ENCODE measurements at regions not wholly inside any gene's neighbourhood (a gene's known extent, or its start where the extent isn't known, plus 50 kb on each side); places are given as distances from the start of the nearest gene placed in this dataset.
"Not testable (repeated sequence)": the region's sequence is repeated elsewhere in the genome, so short reads cannot be mapped to it uniquely, and the experiment has no call there.

- TF ChIP-seq MAX (IDR thresholded peaks at IDR 0.05): peak; percentile 39; the same call in 1 of the 2 replicates
Measured at GRCh38 chr6:137811121-137811915, 55.7 kb upstream of the TNFAIP3 start (continued).

GRCh38 chr6:137811916-137812553, 55.0 kb upstream of the TNFAIP3 start:
- DNase-seq (ENCODE audit: low read depth in 1 of 2, low spot score in 1 of 2): no peak
- no peak; a peak in 1 of 6 replicates for ATAC-seq
- Histone ChIP-seq H3K4me2 (peak overlapping the region; percentile 78), H3K4me1 (peaks cover 26% of the 10 kb centered on the region; the same call in 2 of the 3 replicates), H3K27ac (peak overlapping the region; percentile 78 to 84), H3K4me3 (peak overlapping the region; percentile 12; the same call in 1 of the 3 replicates), H3K9me3 (no peaks in the 10 kb centered on the region)
- ChIA-PET POLR2A (interaction anchor here (1.4 kb wide), 1 partner anchor 61 kb away, joined by 3 read pairs; no protein-coding TSS in a partner anchor), CTCF (interaction anchor here (1.3 to 3.9 kb wide), 3 partner anchors 9 to 52 kb away, joined by 3 to 14 read pairs (median 3); no protein-coding TSS in a partner anchor)
- no peak for FAIRE-seq
- 49% methylated on average over 6 of the region's 6 CpGs for WGBS (ENCODE audit: missing lambda C conversion rate)
- TF ChIP-seq JUNB (IDR thresholded peaks at IDR 0.05): no peak
- no peak for TF ChIP-seq KDM5A (IDR thresholded peaks at IDR 0.05)
- no peak for TF ChIP-seq MAX (IDR thresholded peaks at IDR 0.05)
- no peak for TF ChIP-seq RNF2 (IDR thresholded peaks at IDR 0.05; ENCODE audit: borderline replicate concordance, low read depth)
- TF ChIP-seq ZSCAN20 (CRISPR knock-in tag; IDR thresholded peaks at IDR 0.05): no peak

GRCh38 chr6:137813308-137813970, 53.6 kb upstream of the TNFAIP3 start:
- CTCF ChIA-PET: no interaction called here
- WGBS (ENCODE audit: missing lambda C conversion rate): 92% methylated on average over 4 of the region's 4 CpGs
- H3K4me3 ChIP-seq: no peak overlapping the region
- FAIRE-seq: no peak
- H3K4me2 ChIP-seq: no peak overlapping the region
- no peak for DNase-seq (ENCODE audit: low read depth in 1 of 2, low spot score in 1 of 2)
- peak overlapping the region in 1 of 2 experiments; percentile 78; a peak in 1 of 6 replicates for H3K27ac ChIP-seq
- TF ChIP-seq CHD4 (IDR thresholded peaks at IDR 0.05; ENCODE audit: borderline replicate concordance): no peak
- no peak for TF ChIP-seq EHMT2 (IDR thresholded peaks at IDR 0.05; ENCODE audit: low read depth)
- no peak for TF ChIP-seq USF2 (IDR thresholded peaks at IDR 0.05)
- no peak for TF ChIP-seq RNF2 (IDR thresholded peaks at IDR 0.05; ENCODE audit: borderline replicate concordance, low read depth)
- TF ChIP-seq RAD21 (conservative IDR thresholded peaks at IDR 0.05 in 1 of 2, IDR thresholded peaks at IDR 0.05 in 1 of 2): no peak
- no peak for TF ChIP-seq EP300 (IDR thresholded peaks at IDR 0.05)
- TF ChIP-seq EHF (CRISPR knock-in tag; IDR thresholded peaks at IDR 0.05): no peak
- TF ChIP-seq MYC (IDR thresholded peaks at IDR 0.05; ENCODE audit: borderline replicate concordance, low read length): no peak
- POLR2A ChIA-PET: no interaction called here
- no peaks in the 10 kb centered on the region for H3K9me3 ChIP-seq
- H3K4me1 ChIP-seq: peaks cover 18% of the 10 kb centered on the region; the same call in 2 of the 3 replicates
- ATAC-seq: no peak

GRCh38 chr6:137814030-137814429, 53.0 kb upstream of the TNFAIP3 start:
- H3K4me3 ChIP-seq; H3K9me3 ChIP-seq; H3K4me2 ChIP-seq; POLR2A ChIA-PET; ATAC-seq; FAIRE-seq; CTCF ChIA-PET; H3K27ac ChIP-seq; DNase-seq (ENCODE audit: low read depth in 1 of 2, low spot score in 1 of 2): not testable (repeated sequence)
- H3K4me1 ChIP-seq: peaks cover 12% of the 10 kb centered on the region; the same call in 2 of the 3 replicates
- 62% methylated on average over 2 of the region's 3 CpGs for WGBS (ENCODE audit: missing lambda C conversion rate)

GRCh38 chr6:137815692-137816091, 51.4 kb upstream of the TNFAIP3 start:
- FAIRE-seq (no peak), DNase-seq (ENCODE audit: low read depth in 1 of 2, low spot score in 1 of 2) (no peak), ATAC-seq (no peak)
- WGBS (ENCODE audit: missing lambda C conversion rate): 60% methylated on average over 1 of the region's 1 CpG
- ChIA-PET CTCF (interaction anchor here (0.7 kb wide), 1 partner anchor 75 kb away, joined by 3 read pairs; no protein-coding TSS in a partner anchor), POLR2A (no interaction called here)
- Histone ChIP-seq H3K9me3 (no peaks in the 10 kb centered on the region), H3K27ac (no peak overlapping the region; a peak in 1 of 6 replicates), H3K4me2 (no peak overlapping the region), H3K4me1 (peaks cover 12% of the 10 kb centered on the region; the same call in 2 of the 3 replicates), H3K4me3 (no peak overlapping the region)
- no peak for TF ChIP-seq EHF (CRISPR knock-in tag; IDR thresholded peaks at IDR 0.05)
- no peak for TF ChIP-seq FOSB (CRISPR knock-in tag; IDR thresholded peaks at IDR 0.05)
- no peak for TF ChIP-seq HEYL (CRISPR knock-in tag; IDR thresholded peaks at IDR 0.05)
- TF ChIP-seq FOXS1 (CRISPR knock-in tag; IDR thresholded peaks at IDR 0.05): no peak
- no peak for TF ChIP-seq BHLHE40 (IDR thresholded peaks at IDR 0.05; ENCODE audit: low read depth, low read length)
- TF ChIP-seq CHD2 (IDR thresholded peaks at IDR 0.05; ENCODE audit: low read length, partially characterized antibody): no peak
- no peak for TF ChIP-seq CBX8 (IDR thresholded peaks at IDR 0.05)
- TF ChIP-seq E2F6 (IDR thresholded peaks at IDR 0.05; ENCODE audit: borderline replicate concordance, low read depth): no peak
- no peak for TF ChIP-seq JUNB (IDR thresholded peaks at IDR 0.05)
- no peak for TF ChIP-seq TP53 (CRISPR knock-in tag; IDR thresholded peaks at IDR 0.05)
- TF ChIP-seq CTCF (IDR thresholded peaks at IDR 0.05): no peak

Measured in A549 (cell line).